Esophagus muscularis mucosa (tissue), 4 donors: ENCODE measurements at regions not wholly inside any gene's neighbourhood (a gene's known extent, or its start where the extent isn't known, plus 50 kb on each side); places are given as distances from the start of the nearest gene placed in this dataset.

Source experiments
- DNase-seq: peaks from one replicate; pipeline ENCODE4 v3.0.0-alpha.2; 2017; ENCODE audit errors: extremely low spot score
- H3K27ac ChIP-seq, 4 donors: fragments of 200-600 bp; sonication (generic); replicated peaks in 1 of 4; 1 replicate in 3 of 4; 2 replicates in 1 of 4; pipeline ENCODE4 v1.5.1; 2016 to 2019; ENCODE audit warnings: mild to moderate bottlenecking in 1 of 4
- H3K27me3 ChIP-seq, 4 donors: fragments of 200-600 bp; sonication (generic); one replicate each; pipeline versions ENCODE4 v1.5.1 to v1.6.0; 2016 to 2019
- H3K36me3 ChIP-seq, 4 donors: fragments of 200-600 bp; sonication (generic); one replicate each; pipeline ENCODE4 v1.5.1; 2016 to 2019
- H3K4me1 ChIP-seq, 4 donors: fragments of 200-600 bp; sonication (generic); one replicate each; pipeline ENCODE4 v1.5.1; 2016 to 2019
- H3K4me3 ChIP-seq, 4 donors: fragments of 200-600 bp; sonication (generic); 1 replicate in 2 of 4; 2 replicates in 2 of 4; pipeline ENCODE4 v1.5.1; 2016 to 2019; ENCODE audit warnings: mild to moderate bottlenecking in 4 of 4, moderate library complexity in 1 of 4
- H3K9me3 ChIP-seq, 4 donors: fragments of 200-600 bp; sonication (generic); 1 replicate in 3 of 4; 2 replicates in 1 of 4; pipeline ENCODE4 v1.5.1; 2016 to 2019
- CTCF ChIP-seq, 3 experiments: fragments of 200-600 bp in 2 of 3; fragments of 450-650 bp in 1 of 3; sonication (generic) in 2 of 3; IDR thresholded peaks; one replicate each; pipeline ENCODE4 v1.5.1; 2017 to 2019; ENCODE audit warnings: antibody characterized with exemption in 3 of 3, mild to moderate bottlenecking in 2 of 3, moderate library complexity in 1 of 3
- EP300 ChIP-seq: sonication (generic); formaldehyde crosslinking; IDR thresholded peaks from one replicate; pipeline ENCODE4 v1.6.1; 2017; ENCODE audit warnings: antibody characterized with exemption
- POLR2A ChIP-seq: fragments of 450-650 bp; IDR thresholded peaks from one replicate; pipeline ENCODE4 v1.6.1; 2017; ENCODE audit warnings: antibody characterized with exemption, moderate library complexity, mild to moderate bottlenecking, low read depth
- POLR2AphosphoS5 ChIP-seq, 2 donors: sonication (generic); formaldehyde crosslinking; IDR thresholded peaks; one replicate each; pipeline ENCODE4 v1.6.1; 2017; ENCODE audit warnings: antibody characterized with exemption in 2 of 2
- WGBS: methylation state at CpG from one replicate; pipeline ENCODE4 v1.1.5; 2018; 5-methylcytosine and 5-hydroxymethylcytosine counted together
- intact Hi-C: fragments of 100-400 bp; cut with DNase I; formaldehyde crosslinking; loops from one replicate; pipeline ENCODE4 v1.15.1; 2023

- TF ChIP-seq EP300 (no peak), CTCF (IDR thresholded peaks at IDR 0.05) (no peak), POLR2AphosphoS5 (IDR thresholded peaks at IDR 0.05) (no peak), POLR2A (no peak)
- WGBS, result 65% methylated on average over 1 of the region's 1 CpG
- no peak overlapping the region for H3K4me3 ChIP-seq
- no peaks in the 10 kb centered on the region for H3K27me3 ChIP-seq
- DNase-seq, result no peak
- peaks cover 0 to 8% (median 2%) of the 10 kb centered on the region in 4 donors for H3K4me1 ChIP-seq
- intact Hi-C loops, result no loop called here
- no peak overlapping the region for H3K27ac ChIP-seq
- H3K9me3 ChIP-seq, result peaks cover 0 to 8% (median 0%) of the 10 kb centered on the region in 4 donors
- no peaks in the 10 kb centered on the region for H3K36me3 ChIP-seq
Observed at GRCh38 chr1:115401676-115402075, 63.6 kb upstream of the NGF start.

GRCh38 chr1:115400891-115401290 is 62.8 kb upstream of the NGF start:
- H3K4me3 ChIP-seq, result no peak overlapping the region
- H3K27ac ChIP-seq, result no peak overlapping the region
- H3K36me3 ChIP-seq, result no peaks in the 10 kb centered on the region
- peaks cover 0 to 8% (median 2%) of the 10 kb centered on the region in 4 donors for H3K4me1 ChIP-seq
- WGBS, result 100% methylated on average over 1 of the region's 1 CpG
- no peak for DNase-seq
- no peaks in the 10 kb centered on the region for H3K27me3 ChIP-seq
- intact Hi-C loops, result no loop called here
- TF ChIP-seq POLR2AphosphoS5 (IDR thresholded peaks at IDR 0.05), result no peak
- no peak for TF ChIP-seq EP300
- TF ChIP-seq POLR2A, result no peak
- TF ChIP-seq CTCF (IDR thresholded peaks at IDR 0.05), result no peak
- no peaks in the 10 kb centered on the region for H3K9me3 ChIP-seq

- intact Hi-C loops, result no loop called here
- H3K9me3 ChIP-seq, result no peaks in the 10 kb centered on the region
- no peak for TF ChIP-seq EP300
- no peak for DNase-seq
- H3K27ac ChIP-seq, result no peak overlapping the region
- 92% methylated on average over 5 of the region's 5 CpGs for WGBS
- H3K27me3 ChIP-seq, result no peaks in the 10 kb centered on the region
- peaks cover 0 to 8% (median 2%) of the 10 kb centered on the region in 4 donors for H3K4me1 ChIP-seq
- H3K36me3 ChIP-seq, result no peaks in the 10 kb centered on the region
- no peak overlapping the region for H3K4me3 ChIP-seq
Observed at GRCh38 chr1:115400426-115400825, 62.4 kb upstream of the NGF start.

- DNase-seq, result no peak
- intact Hi-C loops, result no loop called here
- peaks cover 0 to 8% (median 2%) of the 10 kb centered on the region in 4 donors for H3K4me1 ChIP-seq
- 91% methylated on average over 2 of the region's 4 CpGs for WGBS
- H3K27ac ChIP-seq, result no peak overlapping the region
- H3K27me3 ChIP-seq, result no peaks in the 10 kb centered on the region
- no peaks in the 10 kb centered on the region for H3K9me3 ChIP-seq
- TF ChIP-seq POLR2A, result no peak
- no peak for TF ChIP-seq POLR2AphosphoS5 (IDR thresholded peaks at IDR 0.05)
- no peak for TF ChIP-seq EP300
- no peak for TF ChIP-seq CTCF (IDR thresholded peaks at IDR 0.05)
- H3K36me3 ChIP-seq, result no peaks in the 10 kb centered on the region
- H3K4me3 ChIP-seq, result no peak overlapping the region
Observed at GRCh38 chr1:115398745-115399144, 60.7 kb upstream of the NGF start.
